OCI-LY7 (cell line): ENCODE measurements at regions not wholly inside any gene's neighbourhood (a gene's known extent, or its start where the extent isn't known, plus 50 kb on each side); places are given as distances from the start of the nearest gene placed in this dataset.

Experiments
- BruUV-seq: library from RNA; stranded (reverse); fragments of 400-500 nt; replicated peaks from 2 replicates; lab custom pipeline; 2021; lab: Mats Ljungman, UMichigan
- CTCF ChIA-PET: fragments of 300-600 bp; sonication (Branson Sonifier 250); formaldehyde crosslinking; loops from one replicate; lab custom pipeline; 2022; ENCODE audit warnings: antibody characterized with exemption; ENCODE audit not compliant: unreplicated experiment; lab: Charles Lee
- POLR2A ChIA-PET: fragments of 300-600 bp; sonication (Branson Sonifier 250); formaldehyde crosslinking; loops from one replicate; lab custom pipeline; 2022; ENCODE audit warnings: antibody characterized with exemption; lab: Charles Lee
- DNase-seq: peaks from one replicate; pipeline ENCODE4 v3.0.0-alpha.2; 2015; ENCODE audit warnings: low spot score
- H2AFZ ChIP-seq: fragments of 200-600 bp; sonication (generic), shearing (Covaris generic); 2 replicates; pipeline ENCODE4 v1.6.1; 2014; ENCODE audit warnings: mild to moderate bottlenecking, antibody characterized with exemption, low read length, moderate library complexity
- H3K27ac ChIP-seq: fragments of 200-600 bp; sonication (generic); 2 replicates; pipeline ENCODE4 v1.5.1; 2014; ENCODE audit warnings: mixed run types, low read depth, mild to moderate bottlenecking, moderate library complexity, low read length, inconsistent platforms; ENCODE audit not compliant: poor library complexity, severe bottlenecking
- H3K36me3 ChIP-seq: fragments of 200-600 bp; sonication (generic); 2 replicates; pipeline ENCODE4 v1.6.1; 2014; ENCODE audit warnings: mild to moderate bottlenecking, antibody characterized with exemption, low read length, moderate library complexity, mixed read lengths; ENCODE audit not compliant: insufficient read depth
- H3K4me1 ChIP-seq: fragments of 200-600 bp; sonication (generic); 2 replicates; pipeline ENCODE4 v1.5.1; 2014; ENCODE audit warnings: mild to moderate bottlenecking, low read length; ENCODE audit not compliant: insufficient read depth, poor library complexity, severe bottlenecking
- H3K4me2 ChIP-seq: fragments of 200-600 bp; sonication (generic); 2 replicates; pipeline ENCODE4 v1.6.1; 2014; ENCODE audit warnings: mild to moderate bottlenecking, low read length
- H3K4me3 ChIP-seq: fragments of 200-600 bp; sonication (generic); 2 replicates; pipeline ENCODE4 v1.5.1; 2014; ENCODE audit warnings: mild to moderate bottlenecking, low read depth, low read length; ENCODE audit not compliant: poor library complexity, severe bottlenecking
- H3K79me2 ChIP-seq: fragments of 200-600 bp; sonication (generic); 2 replicates; pipeline ENCODE4 v1.6.1; 2016; ENCODE audit warnings: low read depth, mild to moderate bottlenecking, low read length, moderate library complexity, mixed read lengths; ENCODE audit not compliant: insufficient read depth
- H3K9me2 ChIP-seq: fragments of 200-600 bp; sonication (generic); 2 replicates; pipeline ENCODE4 v1.6.1; 2016; ENCODE audit warnings: mild to moderate bottlenecking, low read length, mixed read lengths; ENCODE audit not compliant: insufficient read depth
- H3K9me3 ChIP-seq: fragments of 200-600 bp; sonication (generic); 2 replicates; pipeline ENCODE4 v1.6.1; 2014; ENCODE audit warnings: mild to moderate bottlenecking, mixed run types, low read length, mixed read lengths
- H4K20me1 ChIP-seq: fragments of 200-600 bp; sonication (generic); 2 replicates; pipeline ENCODE4 v1.6.1; 2014; ENCODE audit warnings: mild to moderate bottlenecking, antibody characterized with exemption, low read length, moderate library complexity, mixed read lengths; ENCODE audit not compliant: insufficient read depth
- EZH2phosphoT487 ChIP-seq: fragments of 200-600 bp; sonication (generic); IDR thresholded peaks from 2 replicates; pipeline ENCODE4 v1.6.1; 2018; ENCODE audit warnings: low read depth, borderline replicate concordance, mild to moderate bottlenecking, mixed run types, antibody characterized with exemption, low read length, moderate library complexity, mixed read lengths
- intact Hi-C: fragments of 100-400 bp; cut with micrococcal nuclease; formaldehyde crosslinking; loops from one replicate; pipeline ENCODE4 v1.10.0; 2022; ENCODE audit not compliant: unreplicated experiment
- TF ChIP-seq, protein P1 (sequence below): fragments of 200-600 bp; sonication (generic); conservative IDR thresholded peaks from 2 replicates; pipeline ENCODE4 v1.5.1; 2014; ENCODE audit warnings: mild to moderate bottlenecking, antibody characterized with exemption, low read length, moderate library complexity, mixed read lengths

- Histone ChIP-seq H3K36me3 (no peaks in the 10 kb centered on the region), H3K27ac (no peak overlapping the region), H3K4me3 (no peak overlapping the region), H3K9me3 (no peaks in the 10 kb centered on the region), H3K4me1 (no peaks in the 10 kb centered on the region), H3K4me2 (no peak overlapping the region), H2AFZ (no peak overlapping the region), H3K79me2 (no peaks in the 10 kb centered on the region), H3K9me2 (no peaks in the 10 kb centered on the region), H4K20me1 (no peaks in the 10 kb centered on the region)
- POLR2A ChIA-PET: no interaction called here
- intact Hi-C loops: no loop called here
- TF ChIP-seq EZH2phosphoT487: no peak
- TF ChIP-seq, protein P1, sequence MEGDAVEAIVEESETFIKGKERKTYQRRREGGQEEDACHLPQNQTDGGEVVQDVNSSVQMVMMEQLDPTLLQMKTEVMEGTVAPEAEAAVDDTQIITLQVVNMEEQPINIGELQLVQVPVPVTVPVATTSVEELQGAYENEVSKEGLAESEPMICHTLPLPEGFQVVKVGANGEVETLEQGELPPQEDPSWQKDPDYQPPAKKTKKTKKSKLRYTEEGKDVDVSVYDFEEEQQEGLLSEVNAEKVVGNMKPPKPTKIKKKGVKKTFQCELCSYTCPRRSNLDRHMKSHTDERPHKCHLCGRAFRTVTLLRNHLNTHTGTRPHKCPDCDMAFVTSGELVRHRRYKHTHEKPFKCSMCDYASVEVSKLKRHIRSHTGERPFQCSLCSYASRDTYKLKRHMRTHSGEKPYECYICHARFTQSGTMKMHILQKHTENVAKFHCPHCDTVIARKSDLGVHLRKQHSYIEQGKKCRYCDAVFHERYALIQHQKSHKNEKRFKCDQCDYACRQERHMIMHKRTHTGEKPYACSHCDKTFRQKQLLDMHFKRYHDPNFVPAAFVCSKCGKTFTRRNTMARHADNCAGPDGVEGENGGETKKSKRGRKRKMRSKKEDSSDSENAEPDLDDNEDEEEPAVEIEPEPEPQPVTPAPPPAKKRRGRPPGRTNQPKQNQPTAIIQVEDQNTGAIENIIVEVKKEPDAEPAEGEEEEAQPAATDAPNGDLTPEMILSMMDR: no peak
- DNase-seq: no peak
- BruUV-seq: no TSS peak
- CTCF ChIA-PET: no interaction called here
Measured at GRCh38 chr13:53269634-53270033, 241.0 kb downstream of the OLFM4 start.

DNA sequence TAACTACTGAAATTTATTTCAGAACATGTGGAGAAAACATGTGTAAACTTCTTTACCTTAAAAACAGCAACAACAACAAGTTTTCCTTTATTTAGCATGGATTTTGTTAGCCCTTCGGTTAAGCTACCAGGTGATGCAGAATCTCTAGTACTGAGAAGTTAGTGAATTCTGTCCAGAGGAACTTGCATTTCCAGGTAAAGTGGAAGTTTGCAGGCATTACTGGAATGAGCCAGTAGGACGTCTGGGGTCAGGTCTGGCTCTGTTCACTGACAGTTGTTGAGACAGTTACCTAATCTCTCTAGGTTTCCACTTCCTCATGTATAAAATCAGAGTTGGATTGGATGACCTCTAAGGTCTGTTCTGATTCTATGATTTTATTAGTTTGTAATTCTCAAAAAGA is 244.3 kb downstream of the OLFM4 start:
- Histone ChIP-seq H3K4me1 (no peaks in the 10 kb centered on the region), H3K4me2 (no peak overlapping the region), H3K4me3 (no peak overlapping the region), H3K9me3 (no peaks in the 10 kb centered on the region), H3K27ac (no peak overlapping the region), H3K79me2 (no peaks in the 10 kb centered on the region), H3K36me3 (no peaks in the 10 kb centered on the region), H4K20me1 (no peaks in the 10 kb centered on the region), H3K9me2 (no peaks in the 10 kb centered on the region), H2AFZ (no peak overlapping the region)
- no TSS peak for BruUV-seq
- POLR2A ChIA-PET: no interaction called here
- TF ChIP-seq, protein P1: no peak
- TF ChIP-seq EZH2phosphoT487: no peak
- DNase-seq: no peak
- CTCF ChIA-PET: no interaction called here
- intact Hi-C loops: no loop called here

DNA sequence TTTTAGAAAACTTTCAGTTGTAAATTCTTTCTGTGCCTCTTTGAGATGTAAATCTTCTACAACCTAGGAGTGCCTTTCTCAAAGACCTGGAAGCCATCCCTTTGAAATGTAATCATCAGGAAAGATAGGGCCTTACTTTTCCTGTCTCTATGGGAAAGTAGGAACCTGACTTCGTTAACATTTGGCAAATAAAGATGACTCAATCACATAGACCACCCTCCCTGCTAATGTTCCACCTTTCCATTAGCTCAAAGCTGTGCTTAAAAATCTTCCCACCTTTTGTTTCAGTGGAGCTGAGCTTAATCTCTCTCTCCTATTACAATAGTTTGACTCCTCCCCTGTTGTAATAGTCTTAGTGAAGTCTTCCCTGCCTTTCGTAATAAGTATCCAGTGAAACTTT is 247.7 kb downstream of the OLFM4 start:
- no peak overlapping the region for H3K4me3 ChIP-seq
- BruUV-seq: no TSS peak
- H2AFZ ChIP-seq: no peak overlapping the region
- H3K27ac ChIP-seq: no peak overlapping the region
- CTCF ChIA-PET: no interaction called here
- POLR2A ChIA-PET: no interaction called here
- H3K9me2 ChIP-seq: no peaks in the 10 kb centered on the region
- H4K20me1 ChIP-seq: no peaks in the 10 kb centered on the region
- intact Hi-C loops: no loop called here
- TF ChIP-seq, protein P1: no peak
- TF ChIP-seq EZH2phosphoT487: no peak
- H3K9me3 ChIP-seq: no peaks in the 10 kb centered on the region
- H3K4me2 ChIP-seq: no peak overlapping the region
- no peak for DNase-seq
- no peaks in the 10 kb centered on the region for H3K36me3 ChIP-seq
- no peaks in the 10 kb centered on the region for H3K79me2 ChIP-seq
- H3K4me1 ChIP-seq: no peaks in the 10 kb centered on the region
